NCI-H2029 (cell line): ENCODE measurements at regions not wholly inside any gene's neighbourhood (a gene's known extent, or its start where the extent isn't known, plus 50 kb on each side); places are given as distances from the start of the nearest gene placed in this dataset.
A peak's percentile ranks its signal among the peaks of the same experiment; 100 is the strongest.
"Not testable (repeated sequence)": the region's sequence is repeated elsewhere in the genome, so short reads cannot be mapped to it uniquely, and the experiment has no call there.

ENCODE experiments used
- DNase-seq: peaks from one replicate; lab custom pipeline; 2025; lab: John Stamatoyannopoulos, UW

DNA sequence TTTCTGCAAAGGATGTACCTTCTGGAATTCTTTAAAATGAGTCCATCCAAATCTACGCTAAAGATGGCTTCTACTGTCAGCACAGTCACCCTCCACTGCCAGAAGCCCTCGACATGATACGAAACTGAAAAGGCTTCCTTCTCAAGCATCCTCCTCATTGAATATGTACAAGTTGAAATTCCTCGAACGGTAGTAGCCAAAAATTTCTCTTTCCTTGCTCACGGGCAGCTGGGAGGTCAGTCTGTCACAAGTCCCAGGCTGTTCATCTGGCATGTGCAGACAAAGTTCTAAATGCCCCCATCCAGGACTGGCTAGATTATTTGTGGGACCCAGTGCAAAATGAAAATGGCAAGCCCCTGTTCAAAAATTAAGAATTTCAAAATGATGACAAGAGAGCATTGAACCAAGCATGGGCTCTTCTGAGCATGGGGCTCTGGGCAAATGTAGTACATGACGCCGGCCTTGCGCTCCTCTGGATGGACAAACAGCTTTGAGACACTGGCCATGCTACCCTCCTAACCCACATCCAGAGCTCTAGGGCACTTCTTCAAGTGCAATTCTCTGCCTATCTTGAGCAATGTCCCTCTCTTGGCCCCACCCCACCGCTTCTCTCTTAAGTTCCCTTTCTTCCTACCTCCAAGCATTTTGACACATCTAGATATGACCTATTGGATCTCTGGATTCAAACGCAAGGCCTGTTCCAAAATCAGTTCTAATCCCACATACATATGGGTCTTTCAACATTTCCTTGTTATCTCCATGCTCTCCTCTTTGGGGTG is 78.9 kb upstream of the FLT1 start:
- DNase-seq, result no peak

- no peak for DNase-seq
Observed at GRCh38 chr13:28572871-28573270, 77.9 kb upstream of the FLT1 start.

- DNase-seq, result not testable (repeated sequence)
Observed at GRCh38 chr13:28570356-28570755, 75.4 kb upstream of the FLT1 start.

DNA sequence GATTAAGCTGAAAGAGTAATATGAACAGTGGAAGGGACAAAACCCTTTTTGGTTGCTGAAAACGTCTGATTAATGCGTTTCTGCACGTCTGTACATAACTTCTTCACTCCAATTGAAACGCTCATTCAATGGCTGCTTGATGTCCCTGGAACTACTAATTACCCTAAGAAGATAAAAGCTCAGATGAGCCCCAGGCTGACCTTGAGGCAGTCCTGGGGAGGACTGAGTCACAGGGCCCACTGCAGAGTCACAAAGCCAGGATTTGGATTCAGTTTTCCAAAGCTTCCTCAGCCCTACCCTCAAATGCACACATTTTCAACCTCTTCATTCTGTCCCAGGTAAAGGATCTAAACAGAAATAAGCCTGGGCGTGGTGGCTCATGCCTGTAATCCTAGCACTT is 75.0 kb upstream of the FLT1 start:
- DNase-seq, result no peak

DNA sequence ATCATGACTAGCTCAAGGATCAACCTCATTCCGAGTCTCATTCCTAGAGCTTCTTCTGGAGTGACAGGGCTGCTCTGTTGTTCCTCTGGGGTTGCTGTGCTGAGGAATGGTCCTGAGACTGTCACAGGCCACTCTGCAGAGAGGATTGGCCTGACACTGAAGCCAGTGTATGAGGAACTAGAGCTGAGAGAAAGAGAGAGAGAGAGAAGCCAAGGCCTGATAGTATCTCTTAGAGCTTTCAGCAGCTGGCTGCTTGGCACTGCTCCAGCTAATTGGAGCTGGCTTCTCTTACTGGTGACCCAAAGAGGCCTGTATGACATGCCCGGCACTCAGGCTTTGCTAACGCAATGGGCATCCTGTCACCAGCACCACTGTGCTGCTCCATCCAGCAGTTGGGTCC is 73.4 kb upstream of the FLT1 start:
- DNase-seq, result peak; percentile 44

- no peak for DNase-seq
Observed at GRCh38 chr13:28566891-28567290, 72.0 kb upstream of the FLT1 start.

- no peak for DNase-seq
Observed at GRCh38 chr13:28566283-28566682, 71.4 kb upstream of the FLT1 start.

DNA sequence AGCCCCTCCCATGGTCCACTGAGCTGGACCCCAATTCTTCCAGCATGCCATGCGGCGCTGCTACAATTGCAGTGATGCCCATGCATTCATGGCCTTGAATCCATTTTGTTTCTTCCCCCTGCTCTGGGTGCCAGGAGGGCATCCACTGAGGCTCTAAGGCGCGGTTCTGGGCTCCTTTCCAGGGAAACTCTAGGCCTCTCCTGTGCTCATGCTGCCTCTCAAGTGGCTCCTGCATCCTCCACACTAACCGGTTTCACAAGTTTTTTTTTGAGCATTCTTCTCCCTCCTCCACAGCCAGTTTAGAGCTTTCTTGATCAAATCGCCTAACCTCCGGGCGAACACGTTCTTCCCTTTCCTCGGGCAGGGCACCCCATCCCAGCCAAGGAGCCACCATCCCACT is 69.1 kb upstream of the FLT1 start:
- peak; percentile 59 for DNase-seq

- DNase-seq, result no peak
Observed at GRCh38 chr13:28563609-28564008, 68.7 kb upstream of the FLT1 start.

GRCh38 chr13:28560612-28561011 is 65.7 kb upstream of the FLT1 start:
- no peak for DNase-seq

DNA sequence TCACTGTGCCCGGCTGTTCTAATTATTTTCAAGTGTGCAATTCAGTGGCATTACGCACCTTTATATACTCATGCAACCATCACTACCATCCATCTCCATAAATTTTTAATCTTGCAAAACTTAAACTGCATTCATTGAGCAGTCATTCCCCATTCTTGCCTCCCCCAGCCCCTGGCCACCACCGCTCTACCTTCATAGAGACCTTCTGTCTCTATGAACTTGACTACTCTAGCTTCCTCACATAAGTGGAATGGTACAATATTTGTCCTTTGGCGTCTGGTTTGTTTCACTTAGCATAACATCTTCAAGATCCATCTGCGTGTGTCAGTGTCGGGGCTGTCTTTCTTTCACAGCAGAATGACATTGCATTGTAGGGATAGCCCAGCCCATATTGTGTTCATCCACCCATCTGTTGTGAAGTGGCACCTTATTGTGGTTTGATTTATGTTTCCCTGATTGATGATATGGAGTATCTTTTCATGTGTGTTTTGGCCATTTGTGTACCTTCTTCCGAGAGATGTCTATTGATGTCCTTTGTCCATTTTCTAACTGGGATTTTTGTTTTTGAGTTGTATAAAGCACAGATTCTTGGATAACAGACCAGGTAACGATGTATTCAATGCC is 64.8 kb upstream of the FLT1 start:
- no peak for DNase-seq

DNA sequence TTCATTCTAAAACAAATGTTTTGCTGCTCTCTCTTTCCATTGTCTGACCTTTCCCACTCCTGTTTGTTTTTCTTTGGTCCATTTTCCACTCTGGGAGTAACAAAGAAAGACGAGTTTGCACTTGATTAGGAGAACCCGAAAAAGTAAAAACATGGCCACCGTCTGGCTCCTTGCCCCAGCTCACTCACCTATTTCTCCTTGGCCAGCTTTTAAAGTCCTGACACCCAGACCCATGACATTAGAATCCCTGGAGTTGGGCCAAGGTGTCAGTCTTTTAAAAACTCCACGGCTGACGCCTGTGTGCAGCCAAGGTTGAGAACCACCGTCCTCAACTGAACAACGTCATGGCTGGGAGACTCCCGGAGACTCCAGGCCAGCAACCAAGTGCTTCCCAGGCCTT is 63.6 kb upstream of the FLT1 start:
- DNase-seq, result no peak

GRCh38 chr13:28557725-28558520 is 63.0 kb upstream of the FLT1 start:
- DNase-seq, result no peak

DNA sequence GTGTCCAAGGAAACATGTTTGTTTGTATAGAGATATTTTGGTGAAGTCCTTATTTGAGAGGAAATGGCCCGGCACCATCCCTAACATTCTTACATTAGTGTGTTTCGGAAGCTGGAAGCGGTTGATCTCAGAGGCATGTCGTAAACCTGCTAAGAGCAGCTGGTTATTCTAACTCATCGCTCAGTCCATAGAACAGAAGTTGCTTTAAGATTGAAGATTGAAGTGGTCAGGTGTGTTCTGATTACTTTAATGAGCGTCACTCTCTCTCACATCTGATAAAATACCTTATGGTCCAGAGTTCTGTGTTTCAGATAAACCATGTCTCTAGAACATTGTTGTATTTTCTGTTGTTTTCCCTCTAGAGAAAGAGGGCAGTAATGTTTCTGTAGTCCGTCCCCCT is 60.2 kb upstream of the FLT1 start:
- DNase-seq, result no peak

DNA sequence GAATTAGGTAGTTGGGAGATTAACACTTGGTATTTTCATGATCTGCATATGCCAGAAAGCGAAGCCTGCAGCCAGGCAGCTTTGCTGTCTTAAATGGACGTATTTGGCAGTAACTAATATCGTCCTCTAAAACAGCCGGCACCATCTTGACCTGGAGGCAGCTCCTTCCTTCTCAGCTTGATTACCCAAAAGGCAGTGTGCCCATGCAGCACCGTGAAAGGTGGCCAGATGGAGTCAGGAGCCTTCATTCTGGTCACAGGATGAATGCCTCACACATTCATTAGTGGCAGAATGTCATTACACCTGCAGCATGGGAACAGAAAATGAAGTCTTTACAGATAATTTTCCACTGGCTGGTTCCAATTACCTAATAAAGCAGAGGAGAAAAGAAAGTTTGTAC is 59.0 kb upstream of the FLT1 start:
- DNase-seq, result no peak

DNA sequence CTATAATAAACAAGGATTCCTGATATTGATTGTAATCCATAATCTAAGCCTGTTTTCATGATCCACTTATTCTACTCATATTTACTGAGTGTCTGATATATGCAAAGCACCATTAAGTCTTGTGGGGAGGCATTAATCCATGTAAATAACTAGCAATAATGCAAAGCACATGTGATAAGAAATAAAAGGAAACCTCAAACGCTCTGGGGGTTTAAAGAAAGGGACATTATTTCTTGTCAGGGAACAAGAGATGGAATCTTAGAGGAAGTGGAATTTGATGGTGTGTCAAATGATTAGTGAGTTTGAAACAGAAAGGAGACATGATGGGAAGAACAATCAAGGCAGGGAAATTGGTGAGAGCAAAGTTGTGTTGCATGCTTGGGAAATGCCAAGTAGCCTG is 57.4 kb upstream of the FLT1 start:
- no peak for DNase-seq

DNA sequence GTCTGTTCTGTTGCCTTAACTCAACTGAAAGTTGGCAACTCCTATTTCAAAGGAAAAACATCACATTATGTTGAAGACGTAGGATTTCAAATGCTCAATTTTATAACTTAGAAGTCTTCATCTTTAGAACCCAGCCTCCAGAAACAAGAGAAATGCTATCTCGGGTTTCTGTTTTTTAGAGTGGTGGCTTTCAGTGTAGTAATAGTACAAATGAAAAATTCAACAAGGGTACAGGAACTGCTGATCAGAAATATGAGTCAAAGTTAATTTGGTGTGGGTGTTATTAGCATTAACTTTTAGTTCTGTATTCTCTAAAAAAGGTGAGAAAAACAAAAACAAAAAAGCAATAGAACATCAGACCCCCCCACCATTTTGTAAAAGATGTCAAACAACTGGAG is 56.6 kb upstream of the FLT1 start:
- no peak for DNase-seq

DNA sequence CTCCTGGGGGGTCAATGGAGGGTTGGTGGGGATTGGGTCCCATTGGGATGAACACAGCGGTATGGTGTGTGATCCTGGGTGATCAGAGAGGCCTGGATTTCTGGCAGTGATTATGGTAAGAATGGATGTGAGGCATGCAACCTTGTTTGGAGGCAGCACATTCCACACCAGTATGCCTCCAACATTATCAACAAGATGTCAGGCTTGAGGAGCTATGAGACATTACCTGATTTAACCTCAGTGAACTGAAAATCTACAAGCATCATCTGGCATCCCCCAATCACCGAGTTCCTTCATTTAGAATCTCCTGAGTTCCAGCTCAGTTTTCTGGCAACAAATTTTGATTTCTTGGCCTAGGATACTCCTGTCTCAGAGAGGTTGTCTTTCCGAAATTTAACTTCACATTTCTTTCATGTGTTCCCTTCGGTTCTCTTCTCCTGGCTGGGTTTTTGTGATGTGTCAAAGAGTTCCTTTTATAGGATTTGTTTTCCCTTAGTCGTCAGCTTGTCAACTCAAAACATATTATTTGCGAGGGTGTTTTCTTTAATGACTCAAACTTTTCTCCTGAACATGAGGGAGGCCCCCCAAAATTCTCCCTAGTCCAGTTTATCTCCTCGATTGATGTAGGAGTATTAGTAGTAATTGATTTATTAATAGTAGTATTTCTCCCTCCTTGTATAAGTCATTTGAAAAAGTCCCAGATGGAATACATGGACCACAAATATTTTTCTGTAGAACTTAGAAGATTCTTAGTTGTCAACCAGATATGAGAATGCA is 56.0 kb upstream of the FLT1 start:
- DNase-seq, result no peak

DNA sequence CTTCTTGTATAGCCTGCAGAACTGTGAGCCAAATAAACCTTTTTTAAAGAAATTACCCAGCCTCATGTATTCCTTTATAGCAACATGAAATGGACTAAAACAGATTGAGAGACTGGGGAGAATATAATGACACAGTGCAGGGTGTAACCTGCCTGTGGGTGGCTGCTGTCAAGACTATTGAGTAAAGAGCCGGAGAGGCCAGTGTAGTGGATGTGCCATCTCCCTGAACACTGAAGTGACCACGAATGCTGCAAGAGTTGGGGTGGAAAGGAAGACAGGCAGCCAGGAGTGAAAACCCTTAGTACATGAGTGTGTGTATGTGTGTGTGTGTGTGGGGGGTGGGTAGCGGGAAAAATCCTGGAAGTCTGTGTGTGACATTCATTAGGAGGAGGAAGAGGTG is 55.2 kb upstream of the FLT1 start:
- DNase-seq, result no peak

DNA sequence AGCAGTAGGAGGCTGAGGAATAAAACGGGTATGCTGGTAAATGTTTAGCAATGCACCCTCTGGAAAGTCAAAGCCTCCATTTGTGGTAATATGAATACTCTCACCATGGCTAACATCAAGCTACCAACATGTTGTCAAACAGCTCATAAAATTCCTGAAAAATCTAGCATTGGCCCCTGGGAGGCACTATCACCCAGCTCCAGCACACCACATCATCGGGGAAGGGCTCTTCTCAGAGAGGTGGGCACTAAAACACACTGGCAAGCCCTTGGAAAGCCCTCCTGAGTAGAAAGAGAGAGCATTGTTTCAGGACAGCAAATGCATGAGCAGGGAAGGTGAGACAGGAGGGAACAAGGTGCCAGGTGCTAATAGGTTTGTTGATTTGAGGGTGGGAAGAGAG is 53.9 kb upstream of the FLT1 start:
- DNase-seq, result no peak

DNA sequence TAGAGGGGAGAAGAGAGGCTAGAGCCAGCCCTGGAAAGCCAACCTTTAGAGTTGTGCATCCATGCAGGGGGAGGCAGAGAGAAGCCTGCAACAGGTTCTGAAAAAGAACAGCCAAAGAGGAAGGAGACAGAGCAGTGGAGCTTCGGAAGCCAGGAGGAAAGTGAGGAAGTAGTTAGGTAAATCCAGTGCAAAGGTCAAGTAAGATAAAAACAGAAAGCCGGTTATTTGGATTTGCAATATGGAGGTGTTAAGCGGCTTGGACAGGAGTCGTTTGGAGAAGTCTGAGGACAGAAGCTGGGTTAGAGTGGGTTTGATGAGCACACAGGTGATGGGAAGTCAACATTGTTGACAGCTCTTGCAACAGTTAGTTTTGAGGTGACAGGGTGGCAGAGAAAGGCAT is 53.5 kb upstream of the FLT1 start:
- DNase-seq, result no peak

DNA sequence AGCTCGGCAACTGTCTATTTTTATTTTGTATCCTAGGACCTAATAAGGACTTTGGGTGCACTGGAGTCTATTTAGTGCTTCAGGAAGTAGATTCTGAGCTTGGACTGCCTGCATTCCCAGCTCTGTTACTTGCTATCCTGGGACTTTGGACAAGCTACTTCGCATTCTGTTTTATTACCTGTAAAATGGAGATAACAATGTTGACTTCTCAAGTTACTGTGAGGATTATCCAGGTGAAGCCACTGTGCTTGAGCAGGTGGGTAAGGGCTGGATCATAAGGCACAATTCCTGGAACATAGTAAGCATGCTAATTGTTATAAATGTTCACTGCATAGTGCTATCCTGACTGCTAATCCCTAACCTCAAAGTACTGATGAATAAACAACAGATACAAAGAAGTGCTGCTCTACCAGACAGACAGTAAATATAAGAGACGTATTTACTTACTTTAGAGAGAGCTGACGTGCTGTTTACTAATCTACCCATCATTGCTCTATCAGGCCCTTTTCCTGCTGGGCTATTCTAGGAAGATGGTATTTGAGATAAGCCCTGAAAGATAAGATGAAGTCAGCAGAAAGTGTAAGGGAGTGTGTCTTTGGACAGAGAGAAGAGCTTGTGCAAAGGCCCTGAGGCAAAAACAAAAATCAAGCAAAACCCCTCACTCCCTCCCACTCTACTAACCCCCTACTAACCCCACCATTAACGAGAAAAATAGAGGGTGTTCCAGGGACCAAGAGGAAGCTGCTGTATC is 50.8 kb upstream of the FLT1 start:
- peak; percentile 85 for DNase-seq
